Ovary (tissue), 3 donors: ENCODE measurements at regions not wholly inside any gene's neighbourhood (a gene's known extent, or its start where the extent isn't known, plus 50 kb on each side); places are given as distances from the start of the nearest gene placed in this dataset.

Experiments used
- CTCF ChIP-seq, 3 donors: fragments of 450-650 bp in 2 of 3; fragments of 200-600 bp in 1 of 3; IDR thresholded peaks; one replicate each; pipeline versions ENCODE4 v1.5.1 to v1.8.0; 2016 to 2022; ENCODE audit warnings: antibody characterized with exemption in 3 of 3, mild to moderate bottlenecking in 1 of 3
- EP300 ChIP-seq: sonication (generic); formaldehyde crosslinking; IDR thresholded peaks from one replicate; pipeline ENCODE4 v1.6.1; 2017; ENCODE audit warnings: antibody characterized with exemption
- POLR2A ChIP-seq: fragments of 450-650 bp; IDR thresholded peaks from one replicate; pipeline ENCODE4 v1.6.1; 2017; ENCODE audit warnings: antibody characterized with exemption, mild to moderate bottlenecking, moderate library complexity
- donor health status: DM: no; HTN: no; CAD: no.

GRCh38 chrX:22520128-22520828, 247.6 kb downstream of the CBLL2 start:
- no peak for TF ChIP-seq CTCF (IDR thresholded peaks at IDR 0.05)
- no peak for TF ChIP-seq POLR2A
- TF ChIP-seq EP300, result no peak
